Esophagus muscularis mucosa (tissue), 4 donors: ENCODE measurements at regions not wholly inside any gene's neighbourhood (a gene's known extent, or its start where the extent isn't known, plus 50 kb on each side); places are given as distances from the start of the nearest gene placed in this dataset.
A peak's percentile ranks its signal among the peaks of the same experiment; 100 is the strongest.

ENCODE experiments used
- EP300 ChIP-seq: sonication (generic); formaldehyde crosslinking; IDR thresholded peaks from one replicate; pipeline ENCODE4 v1.6.1; 2017; ENCODE audit warnings: antibody characterized with exemption
- POLR2A ChIP-seq: fragments of 450-650 bp; IDR thresholded peaks from one replicate; pipeline ENCODE4 v1.6.1; 2017; ENCODE audit warnings: antibody characterized with exemption, moderate library complexity, mild to moderate bottlenecking, low read depth
- POLR2AphosphoS5 ChIP-seq, 2 donors: sonication (generic); formaldehyde crosslinking; IDR thresholded peaks; one replicate each; pipeline ENCODE4 v1.6.1; 2017; ENCODE audit warnings: antibody characterized with exemption in 2 of 2
- TF ChIP-seq, protein P1 (sequence below), 3 experiments: fragments of 200-600 bp in 2 of 3; fragments of 450-650 bp in 1 of 3; sonication (generic) in 2 of 3; IDR thresholded peaks; one replicate each; pipeline ENCODE4 v1.5.1; 2017 to 2019; ENCODE audit warnings: antibody characterized with exemption in 3 of 3, mild to moderate bottlenecking in 2 of 3, moderate library complexity in 1 of 3

DNA sequence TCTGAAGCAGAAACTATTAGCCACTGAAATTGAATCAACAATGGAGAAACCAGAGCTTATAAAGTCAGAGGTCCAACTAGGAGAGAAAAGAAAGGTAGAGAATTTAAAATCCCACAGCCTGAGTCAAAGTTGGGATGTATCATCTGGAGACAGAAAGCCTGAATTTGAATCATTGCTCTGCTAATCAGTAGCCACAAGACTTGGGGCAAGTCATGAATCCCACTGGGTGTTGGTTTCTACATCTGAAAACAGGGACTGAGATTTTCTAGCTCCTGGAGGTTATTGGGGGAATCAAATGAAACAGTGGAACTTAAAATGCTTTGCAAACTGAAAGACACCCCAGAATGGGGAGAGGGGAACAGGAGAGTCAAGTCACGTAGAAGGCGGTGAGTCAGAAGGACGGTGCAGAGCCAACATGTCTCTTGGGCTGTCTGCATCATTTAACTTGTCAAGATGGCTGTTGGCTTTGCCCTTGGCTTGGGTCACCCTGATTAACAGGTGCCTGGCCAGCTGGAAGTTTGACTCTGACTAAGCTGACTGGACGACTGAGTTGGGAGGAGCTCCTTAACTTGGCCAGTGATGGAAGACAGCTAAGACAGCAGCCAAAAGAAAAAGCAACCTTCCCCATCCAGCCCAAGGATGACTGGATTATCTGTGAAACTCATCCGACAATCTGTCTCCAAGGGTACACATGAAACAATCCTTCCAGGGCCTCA lies 60.6 kb upstream of the ADRA1B start:
- TF ChIP-seq, protein P1, sequence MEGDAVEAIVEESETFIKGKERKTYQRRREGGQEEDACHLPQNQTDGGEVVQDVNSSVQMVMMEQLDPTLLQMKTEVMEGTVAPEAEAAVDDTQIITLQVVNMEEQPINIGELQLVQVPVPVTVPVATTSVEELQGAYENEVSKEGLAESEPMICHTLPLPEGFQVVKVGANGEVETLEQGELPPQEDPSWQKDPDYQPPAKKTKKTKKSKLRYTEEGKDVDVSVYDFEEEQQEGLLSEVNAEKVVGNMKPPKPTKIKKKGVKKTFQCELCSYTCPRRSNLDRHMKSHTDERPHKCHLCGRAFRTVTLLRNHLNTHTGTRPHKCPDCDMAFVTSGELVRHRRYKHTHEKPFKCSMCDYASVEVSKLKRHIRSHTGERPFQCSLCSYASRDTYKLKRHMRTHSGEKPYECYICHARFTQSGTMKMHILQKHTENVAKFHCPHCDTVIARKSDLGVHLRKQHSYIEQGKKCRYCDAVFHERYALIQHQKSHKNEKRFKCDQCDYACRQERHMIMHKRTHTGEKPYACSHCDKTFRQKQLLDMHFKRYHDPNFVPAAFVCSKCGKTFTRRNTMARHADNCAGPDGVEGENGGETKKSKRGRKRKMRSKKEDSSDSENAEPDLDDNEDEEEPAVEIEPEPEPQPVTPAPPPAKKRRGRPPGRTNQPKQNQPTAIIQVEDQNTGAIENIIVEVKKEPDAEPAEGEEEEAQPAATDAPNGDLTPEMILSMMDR (IDR thresholded peaks at IDR 0.05): no peak
- TF ChIP-seq POLR2AphosphoS5 (IDR thresholded peaks at IDR 0.05) (peak in 1 of 2 donors; percentile 56), EP300 (no peak), POLR2A (no peak)
